SH-SY5Y (cell line): ENCODE measurements at regions not wholly inside any gene's neighbourhood (a gene's known extent, or its start where the extent isn't known, plus 50 kb on each side); places are given as distances from the start of the nearest gene placed in this dataset.
A peak's percentile ranks its signal among the peaks of the same experiment; 100 is the strongest.

Experiments used
- GATA2 ChIP-seq: IDR thresholded peaks from 2 replicates; pipeline ENCODE4 v1.6.1; 2011; ENCODE audit warnings: mild to moderate bottlenecking, low read depth, low read length
- GATA3 ChIP-seq: IDR thresholded peaks from 2 replicates; pipeline ENCODE4 v1.6.1; 2011; ENCODE audit warnings: low read depth, mild to moderate bottlenecking, low read length, moderate library complexity

DNA sequence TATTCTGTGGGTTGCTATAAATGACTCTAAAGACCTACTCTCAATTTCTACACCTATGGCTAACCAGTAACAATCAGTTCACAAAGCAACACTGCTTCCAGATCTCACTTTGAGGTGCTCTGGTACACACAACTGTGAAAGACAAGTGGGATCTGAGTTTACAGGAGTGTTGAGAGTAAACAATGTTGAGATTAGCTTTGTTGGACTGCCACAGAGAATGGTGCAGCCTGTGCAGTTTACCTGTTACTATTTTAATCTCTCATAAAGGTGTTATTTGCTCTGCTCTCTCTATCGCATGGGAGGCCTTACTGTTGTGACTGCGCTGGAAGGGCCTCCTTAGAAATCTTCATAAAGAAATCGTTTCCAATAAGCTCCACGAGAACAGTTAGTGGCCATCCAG is 112.0 kb downstream of the SOX2 start:
- TF ChIP-seq GATA3: no peak
- no peak for TF ChIP-seq GATA2

DNA sequence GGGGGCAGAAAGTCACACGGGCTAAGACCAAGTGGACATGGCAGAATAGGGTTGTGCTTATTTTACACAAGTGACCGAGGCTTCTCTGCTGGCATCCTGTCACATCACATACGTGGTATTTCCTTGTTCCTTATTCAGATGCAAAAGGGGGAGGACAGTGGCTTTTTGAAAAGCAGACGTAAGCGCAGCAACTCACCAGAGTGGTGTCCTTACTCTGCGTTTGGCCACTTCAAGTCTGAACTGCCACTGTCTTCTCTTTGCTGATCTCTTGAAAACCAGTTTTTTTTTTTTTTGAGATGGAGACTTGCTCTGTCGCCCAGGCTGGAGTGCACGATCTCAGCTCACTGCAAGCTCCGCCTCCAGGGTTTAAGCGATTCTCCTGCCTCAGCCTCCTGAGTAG is 113.2 kb downstream of the SOX2 start:
- TF ChIP-seq GATA2 (no peak), GATA3 (no peak)

DNA sequence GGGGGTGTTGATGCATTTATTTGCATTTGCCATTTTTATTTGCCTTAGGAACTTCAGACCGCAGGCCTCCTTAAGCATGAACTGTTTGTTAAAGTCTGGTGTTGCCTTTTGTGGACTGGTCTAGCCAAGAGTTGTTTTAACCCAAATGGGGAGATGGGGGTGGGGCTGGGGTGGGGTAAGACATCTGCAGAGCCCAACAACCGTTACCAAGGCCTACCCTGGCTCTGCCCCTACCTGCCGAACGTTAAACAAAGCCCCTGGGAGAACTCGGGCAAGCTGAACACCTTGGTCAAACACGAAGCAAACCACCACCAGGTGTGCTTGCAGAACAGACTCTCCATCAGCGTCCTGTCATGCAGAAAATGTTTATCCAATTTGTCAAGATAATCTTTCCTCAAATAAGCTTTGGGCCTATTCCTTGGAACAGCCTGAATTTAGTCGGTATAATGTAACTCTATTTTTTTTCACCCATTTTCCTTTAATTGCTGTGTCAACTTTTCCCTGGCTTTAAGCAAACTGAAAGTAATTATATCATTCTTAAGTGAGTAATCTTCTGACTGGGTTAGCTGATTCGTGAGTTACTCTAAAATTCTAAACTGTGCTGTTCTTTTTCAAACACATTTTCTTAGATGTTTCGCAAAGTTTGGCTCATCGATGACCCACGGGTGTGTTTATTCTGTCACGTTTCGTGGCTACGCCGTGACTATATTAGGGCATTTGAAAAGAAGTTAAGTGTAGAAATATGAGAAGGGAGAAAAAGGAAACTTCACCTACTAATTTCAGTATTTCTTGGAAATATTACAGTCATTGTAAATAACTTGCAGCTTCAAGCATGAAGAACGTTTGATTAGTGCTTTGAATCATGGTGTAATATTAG is 127.6 kb downstream of the SOX2 start:
- TF ChIP-seq GATA3 (no peak), GATA2 (no peak)

DNA sequence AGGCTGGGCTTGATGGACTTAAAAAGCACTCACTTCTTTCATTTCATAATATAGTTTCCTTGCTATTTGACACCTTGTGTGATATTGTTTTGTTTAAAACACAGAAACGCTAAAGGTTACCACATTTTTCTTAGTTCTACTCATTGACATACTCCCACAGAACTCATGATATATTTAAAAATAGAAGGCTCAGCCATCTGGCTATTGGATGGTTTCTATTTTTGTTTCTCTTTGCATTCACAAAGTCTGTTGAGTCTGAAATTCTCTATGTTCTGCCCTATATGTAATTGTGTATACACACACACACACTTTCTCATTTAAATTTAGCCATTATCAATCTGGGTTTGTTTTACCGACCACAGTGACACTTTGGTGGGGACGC is 128.2 kb downstream of the SOX2 start:
- TF ChIP-seq GATA3 (no peak), GATA2 (no peak)

DNA sequence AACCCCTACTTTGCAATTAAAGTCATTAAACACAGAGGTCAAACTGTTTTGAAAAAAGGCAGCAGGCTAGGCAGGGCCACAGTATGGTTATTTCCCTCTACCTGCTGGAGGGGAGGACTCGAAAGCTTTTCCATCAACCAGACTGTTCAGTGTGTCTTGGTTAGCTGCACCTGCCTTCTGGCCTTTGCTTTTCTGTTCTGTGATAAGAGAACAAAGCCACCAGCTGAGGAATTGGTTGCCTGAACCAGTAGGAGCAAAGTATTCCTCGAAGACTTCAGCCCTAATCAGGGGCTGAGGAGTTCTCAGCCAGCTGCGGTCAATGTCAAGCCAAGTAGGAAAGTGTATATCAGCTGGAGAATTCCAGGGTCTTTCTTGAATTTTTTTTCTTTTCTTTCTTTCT is 132.5 kb downstream of the SOX2 start:
- TF ChIP-seq GATA3: no peak
- TF ChIP-seq GATA2: no peak

DNA sequence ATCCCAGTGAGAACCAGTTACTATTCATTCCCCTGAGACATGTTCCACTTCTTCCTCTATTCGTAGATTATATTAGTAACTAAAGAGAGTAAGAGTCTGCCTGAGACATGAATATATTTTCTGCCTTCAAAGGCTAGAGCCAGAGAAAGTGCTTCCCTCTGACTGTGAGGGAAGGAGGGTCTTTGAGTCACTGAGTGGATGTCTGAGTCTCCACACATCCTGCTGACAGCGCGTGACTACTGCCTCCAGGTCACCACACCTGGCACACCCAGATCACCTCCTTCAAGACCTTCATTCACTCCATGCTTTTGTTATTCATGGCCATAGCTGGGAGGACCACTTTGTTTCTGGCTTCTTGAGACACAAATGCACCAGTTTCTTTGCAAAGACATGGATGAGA is 135.6 kb downstream of the SOX2 start:
- no peak for TF ChIP-seq GATA3
- TF ChIP-seq GATA2: no peak

DNA sequence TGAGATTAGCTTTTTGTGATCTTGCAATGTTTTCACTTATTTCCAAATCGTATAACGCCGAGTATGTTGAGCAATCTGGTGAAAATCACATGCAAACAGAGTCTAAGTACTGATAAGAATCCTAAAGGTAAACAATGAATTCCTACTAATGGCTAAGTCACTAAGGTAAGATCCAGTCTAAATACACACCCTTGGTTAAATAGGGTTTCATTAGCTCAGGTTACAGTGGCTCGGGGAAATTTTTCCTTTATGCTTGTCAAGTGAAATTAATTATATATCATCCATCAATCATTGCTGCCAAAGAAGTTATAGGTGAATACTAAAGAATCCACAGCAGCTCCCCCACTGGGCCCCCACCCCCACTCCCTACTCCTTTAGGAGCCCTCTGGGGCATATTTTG is 139.3 kb downstream of the SOX2 start:
- TF ChIP-seq GATA2 (no peak), GATA3 (no peak)

DNA sequence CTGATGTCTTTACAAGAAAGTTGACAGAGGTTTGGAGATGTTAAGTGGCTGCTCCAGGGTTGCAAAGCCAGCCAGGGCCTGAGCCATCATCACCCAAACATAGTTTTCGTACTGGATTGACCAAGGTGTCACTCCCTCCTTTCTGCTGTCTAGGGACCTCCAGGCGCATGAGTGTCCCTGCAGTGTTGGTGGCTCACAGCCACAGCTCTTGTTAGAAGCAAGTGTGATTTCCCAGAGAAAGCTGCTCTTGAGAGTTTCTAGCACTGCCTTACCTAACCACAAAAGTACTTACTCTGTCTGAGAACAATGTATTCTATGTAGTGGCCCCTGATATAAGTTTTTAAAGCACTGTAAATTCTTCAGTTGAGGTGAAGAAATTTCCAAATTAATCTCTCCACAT is 144.1 kb downstream of the SOX2 start:
- TF ChIP-seq GATA3: no peak
- TF ChIP-seq GATA2: no peak

DNA sequence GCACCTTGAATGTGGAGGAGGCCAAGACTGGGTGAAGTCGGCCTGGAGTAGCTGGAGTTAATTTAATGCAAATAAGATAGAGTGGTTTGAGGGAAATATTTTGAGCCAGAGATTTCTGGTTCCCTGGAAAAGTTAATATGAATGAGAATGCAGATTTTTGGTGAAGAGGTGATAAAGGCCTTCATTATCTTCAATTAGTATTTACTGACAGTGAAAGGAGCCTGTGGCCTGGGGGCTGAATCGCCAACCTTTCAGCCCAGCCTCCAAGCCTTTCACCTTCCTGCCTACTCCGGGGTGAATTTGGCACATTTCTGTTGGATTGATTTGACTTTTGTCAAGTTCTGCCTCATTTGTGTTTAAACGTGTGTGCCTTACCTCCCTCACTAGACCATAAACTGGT is 147.8 kb downstream of the SOX2 start:
- TF ChIP-seq GATA3 (no peak), GATA2 (no peak)

DNA sequence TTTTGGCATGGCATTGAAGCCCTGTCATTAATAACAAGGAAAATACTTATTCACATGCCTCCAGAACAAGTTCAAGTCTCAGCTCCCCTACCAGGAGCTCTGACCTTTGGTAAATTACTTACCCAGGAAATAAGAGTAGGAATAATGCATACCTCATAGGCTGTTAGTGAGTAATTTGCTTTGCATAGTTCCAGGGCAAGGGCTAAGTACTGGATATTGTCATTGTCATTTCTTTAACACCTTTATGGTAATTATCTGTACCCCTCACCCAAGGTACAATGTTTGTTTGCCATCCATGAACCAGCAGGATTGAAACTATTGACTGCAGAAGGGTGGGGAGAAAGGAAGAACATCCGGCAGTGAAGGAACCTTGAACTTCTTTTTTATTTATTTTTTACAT is 148.5 kb downstream of the SOX2 start:
- no peak for TF ChIP-seq GATA2
- TF ChIP-seq GATA3: no peak

DNA sequence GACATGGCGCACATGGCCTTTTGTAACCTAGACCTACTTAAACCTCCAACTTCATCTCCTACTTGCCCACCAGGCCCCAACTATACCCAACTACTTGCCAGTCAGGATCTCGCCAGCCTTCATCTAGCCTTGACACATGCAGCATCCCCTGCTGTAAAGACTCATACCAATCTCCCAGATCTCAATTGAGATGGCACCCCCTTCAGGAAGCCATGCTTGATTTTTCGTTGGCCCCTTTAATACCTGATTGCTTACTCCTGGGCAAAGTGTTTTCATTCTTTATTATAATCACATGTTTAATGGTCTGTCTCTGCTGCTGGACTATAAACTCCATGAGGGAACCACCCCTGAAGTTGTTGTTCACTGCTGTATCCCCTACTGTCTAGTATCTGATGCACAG is 150.8 kb downstream of the SOX2 start:
- no peak for TF ChIP-seq GATA3
- no peak for TF ChIP-seq GATA2

DNA sequence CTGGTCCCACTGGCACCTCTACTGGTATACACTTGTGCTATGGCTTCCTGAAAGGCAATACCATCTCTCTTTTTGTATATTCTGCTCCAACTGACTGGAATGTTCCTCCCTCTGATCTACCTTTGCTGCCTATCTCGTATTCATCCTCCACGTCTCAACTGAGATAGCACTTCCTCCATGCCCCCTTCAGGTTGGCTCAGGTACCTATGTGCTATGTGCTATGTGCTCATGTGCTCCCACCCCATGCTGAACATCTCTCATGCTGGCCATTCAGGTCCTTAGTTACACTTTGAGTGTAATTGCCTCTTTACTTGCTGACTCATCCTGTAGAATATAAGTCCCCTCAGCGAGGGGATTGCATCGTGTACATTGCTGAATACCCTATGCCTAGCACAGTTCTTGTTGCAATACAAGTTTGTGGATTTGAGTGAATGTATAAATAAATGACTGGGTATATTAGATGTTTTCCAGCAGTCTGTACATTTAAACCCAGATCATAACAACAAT is 156.9 kb downstream of the SOX2 start:
- TF ChIP-seq GATA2: no peak

DNA sequence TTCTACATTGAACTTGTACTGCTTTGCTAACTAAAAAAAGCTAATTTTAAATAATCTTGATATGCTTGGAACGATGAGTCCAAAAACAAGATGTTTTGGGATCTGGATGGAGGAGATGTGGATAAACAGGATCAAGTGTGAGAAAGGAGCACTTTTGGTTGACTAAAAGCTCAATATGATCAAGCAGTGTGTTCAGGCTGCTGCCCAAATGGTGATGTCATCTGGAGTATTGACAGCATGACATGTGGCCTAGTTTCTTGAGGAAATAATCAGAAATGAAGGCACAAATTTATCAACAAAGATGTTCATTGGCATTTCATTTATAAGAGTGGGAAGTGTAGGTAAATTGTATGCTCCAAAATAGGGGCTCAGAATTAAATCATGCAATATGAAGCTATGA is 161.2 kb downstream of the SOX2 start:
- TF ChIP-seq GATA3: no peak
- TF ChIP-seq GATA2: no peak

DNA sequence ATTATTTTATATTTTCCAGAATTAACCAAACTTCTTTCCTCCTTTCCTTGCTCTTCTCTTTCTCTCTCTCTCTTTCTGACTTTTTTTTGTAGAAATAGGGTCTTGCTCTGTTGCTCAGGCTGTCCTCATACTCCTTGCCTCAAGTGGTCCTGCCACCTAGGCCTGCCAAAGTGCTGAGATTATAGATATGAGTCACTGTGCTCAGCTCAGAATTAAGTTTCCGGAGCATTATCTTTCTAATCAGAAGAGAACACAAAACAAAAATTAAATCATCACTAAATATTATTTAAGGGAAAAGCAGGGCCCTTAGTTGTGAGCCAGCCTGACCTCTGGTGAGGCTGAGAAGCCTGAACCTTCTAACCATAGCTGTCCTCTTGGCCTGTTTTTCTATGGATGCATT is 168.2 kb downstream of the SOX2 start:
- peak; percentile 83 for TF ChIP-seq GATA2
- peak; percentile 39; the same call in 1 of the 2 replicates for TF ChIP-seq GATA3

DNA sequence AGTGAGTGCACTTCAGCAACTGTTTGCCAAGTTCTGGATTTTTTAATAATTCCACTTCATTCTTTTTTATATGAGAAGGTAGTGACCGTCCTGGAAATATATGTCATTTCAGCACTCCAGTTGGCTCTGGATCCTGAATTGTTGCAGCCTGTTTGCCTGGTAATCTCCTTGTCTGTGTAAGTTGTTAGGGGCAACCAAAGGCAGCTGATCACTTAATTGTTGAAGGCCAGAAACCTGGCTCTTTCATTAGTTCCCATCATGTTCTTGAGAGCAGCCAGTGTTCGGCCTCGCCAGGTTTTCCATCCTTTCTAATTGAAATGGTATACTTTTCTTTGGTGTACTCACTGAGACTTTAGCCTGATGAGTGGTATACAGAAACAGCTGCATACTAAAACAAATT is 168.6 kb downstream of the SOX2 start:
- TF ChIP-seq GATA3 (no peak), GATA2 (no peak)
